ENCODE measurements at regions not wholly inside any gene's neighbourhood (a gene's known extent, or its start where the extent isn't known, plus 50 kb on each side); places are given as distances from the start of the nearest gene placed in this dataset.

- Histone ChIP-seq H3K27ac (ENCODE audit: low read length) (no peak overlapping the region), H3K4me3 (ENCODE audit: low read depth in 2 of 2, low read length in 2 of 2) (no peak overlapping the region), H3K27me3 (ENCODE audit: control insufficient read depth, insufficient read depth, low read length) (no peaks in the 10 kb centered on the region), H3K9me3 (ENCODE audit: control insufficient read depth, insufficient read depth, low read depth, low read length) (no peaks in the 10 kb centered on the region), H3K36me3 (ENCODE audit: control insufficient read depth, insufficient read depth, low read length) (no peaks in the 10 kb centered on the region), H3K4me1 (ENCODE audit: control insufficient read depth, insufficient read depth, low read length) (peaks cover 7% of the 10 kb centered on the region)
- no TSS peak for BruUV-seq (replicated peaks)
- TF ChIP-seq SIN3A (IDR thresholded peaks at IDR 0.05; ENCODE audit: borderline replicate concordance, insufficient read depth, low read depth, low read length) (no peak), CTCF (IDR thresholded peaks at IDR 0.05) (no peak), TCF7L2 (IDR thresholded peaks at IDR 0.05; ENCODE audit: low read depth, low read length) (no peak), REST (IDR thresholded peaks at IDR 0.05; ENCODE audit: insufficient read depth in 1 of 2, low read depth in 2 of 2, low read length in 1 of 2) (no peak), POLR2AphosphoS5 (IDR thresholded peaks at IDR 0.05; ENCODE audit: low read depth, low read length) (no peak)
- ChIA-PET CTCF (no interaction called here), POLR2A (no interaction called here)
- DNase-seq (ENCODE audit: low read depth, low spot score) (no peak), ATAC-seq (no peak)
- in situ Hi-C loops (cut with HindIII; ENCODE audit: low pct_unique_long_range_greater_than_20kb, low sequenced_read_pairs) = no loop called here
- intact Hi-C loops (cut with micrococcal nuclease; ENCODE audit: unreplicated experiment) = no loop called here
Observed at GRCh38 chr6:44725070-44725469, 337.6 kb downstream of the CDC5L start.

- TF ChIP-seq TCF7L2 (IDR thresholded peaks at IDR 0.05; ENCODE audit: low read depth, low read length) (no peak), POLR2AphosphoS5 (IDR thresholded peaks at IDR 0.05; ENCODE audit: low read depth, low read length) (no peak), SIN3A (IDR thresholded peaks at IDR 0.05; ENCODE audit: borderline replicate concordance, insufficient read depth, low read depth, low read length) (no peak), REST (IDR thresholded peaks at IDR 0.05; ENCODE audit: insufficient read depth in 1 of 2, low read depth in 2 of 2, low read length in 1 of 2) (0 out of 4 replicates have a peak, but pooled peaks of 1 of the 2 experiments have one; percentile 31)
- no TSS peak for BruUV-seq (replicated peaks)
- no peaks in the 10 kb centered on the region for H3K9me3 ChIP-seq (ENCODE audit: control insufficient read depth, insufficient read depth, low read depth, low read length)
- ATAC-seq (no peak), DNase-seq (ENCODE audit: low read depth, low spot score) (no peak)
- no peak overlapping the region for H3K4me3 ChIP-seq (ENCODE audit: low read depth in 2 of 2, low read length in 2 of 2)
- CTCF ChIA-PET = no interaction called here
- POLR2A ChIA-PET = no interaction called here
- intact Hi-C loops (cut with micrococcal nuclease; ENCODE audit: unreplicated experiment) = no loop called here
- H3K27me3 ChIP-seq (ENCODE audit: control insufficient read depth, insufficient read depth, low read length) = no peaks in the 10 kb centered on the region
- no peaks in the 10 kb centered on the region for H3K36me3 ChIP-seq (ENCODE audit: control insufficient read depth, insufficient read depth, low read length)
- in situ Hi-C loops (cut with HindIII; ENCODE audit: low pct_unique_long_range_greater_than_20kb, low sequenced_read_pairs) = no loop called here
- H3K27ac ChIP-seq (ENCODE audit: low read length) = no peak overlapping the region
- H3K4me1 ChIP-seq (ENCODE audit: control insufficient read depth, insufficient read depth, low read length) = peaks cover 32% of the 10 kb centered on the region
Observed at GRCh38 chr6:44727651-44728630, 340.4 kb downstream of the CDC5L start.
